ENCODE measurements at regions not wholly inside any gene's neighbourhood (a gene's known extent, or its start where the extent isn't known, plus 50 kb on each side); places are given as distances from the start of the nearest gene placed in this dataset.

DNA sequence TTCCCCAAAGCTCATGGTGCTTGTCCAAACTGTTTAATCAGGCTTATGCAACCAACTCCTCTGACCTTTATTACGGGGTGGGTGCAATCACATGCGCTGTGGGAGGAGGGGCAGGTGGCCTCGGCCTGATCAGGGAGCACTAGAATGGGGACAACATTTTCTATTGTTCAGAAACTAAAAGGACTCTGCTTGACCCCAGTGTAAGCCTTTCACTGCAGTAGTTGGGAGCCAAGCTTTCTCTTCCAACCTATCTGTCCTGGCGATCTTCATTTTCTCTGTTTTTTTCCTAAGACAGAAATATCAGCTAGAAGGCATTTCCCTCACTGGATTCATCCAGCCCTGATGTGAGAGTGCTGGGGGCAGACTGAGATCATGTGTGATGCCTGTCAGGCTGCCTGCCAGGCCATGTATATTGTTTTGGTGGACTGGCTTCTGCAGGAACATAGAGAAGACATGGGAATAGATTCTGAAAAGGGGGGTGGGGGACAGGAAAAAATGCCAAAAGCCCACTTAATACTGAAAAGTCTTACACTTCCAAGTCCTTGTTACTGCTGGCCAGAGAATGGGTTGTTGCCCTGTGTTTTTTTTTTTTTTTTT, 627.0 kb upstream of the TBL1XR1 start:
- no peaks in the 10 kb centered on the region for H3K27me3 ChIP-seq
- H3K4me3 ChIP-seq: no peak overlapping the region
- DNase-seq: no peak
- H3K4me1 ChIP-seq: no peaks in the 10 kb centered on the region
- no peak overlapping the region for H3K27ac ChIP-seq
- H3K9me3 ChIP-seq (replicated peaks): no peaks in the 10 kb centered on the region
- H3K36me3 ChIP-seq: no peaks in the 10 kb centered on the region

DNA sequence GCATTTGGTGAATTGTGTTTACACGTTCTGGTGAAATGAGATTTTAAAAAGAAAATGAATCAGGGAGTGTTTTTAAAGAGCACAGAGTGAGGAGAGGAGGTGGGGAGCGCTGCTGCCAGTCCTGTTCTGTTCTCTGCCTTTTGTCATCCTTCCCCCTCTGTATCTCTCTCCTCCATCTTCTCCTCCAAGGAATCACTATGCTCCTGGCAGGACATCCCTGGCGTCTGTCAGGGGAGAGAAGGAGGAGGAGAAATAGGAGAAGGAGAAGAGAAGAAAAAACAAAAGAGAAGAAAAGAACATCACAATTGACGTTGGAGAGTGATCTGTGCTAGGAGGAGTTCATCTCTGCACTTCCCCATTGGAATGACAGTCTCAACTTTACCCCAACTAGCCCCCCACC, 627.6 kb upstream of the TBL1XR1 start:
- no peaks in the 10 kb centered on the region for H3K9me3 ChIP-seq (replicated peaks)
- H3K36me3 ChIP-seq: no peaks in the 10 kb centered on the region
- no peak for DNase-seq
- H3K27me3 ChIP-seq: no peaks in the 10 kb centered on the region
- no peak overlapping the region for H3K4me3 ChIP-seq
- no peaks in the 10 kb centered on the region for H3K4me1 ChIP-seq
- H3K27ac ChIP-seq: no peak overlapping the region

GRCh38 chr3:177826253-177826652, 629.0 kb upstream of the TBL1XR1 start:
- Histone ChIP-seq H3K9me3 (replicated peaks) (no peaks in the 10 kb centered on the region), H3K4me3 (no peak overlapping the region), H3K36me3 (no peaks in the 10 kb centered on the region), H3K27ac (no peak overlapping the region), H3K27me3 (no peaks in the 10 kb centered on the region), H3K4me1 (no peaks in the 10 kb centered on the region)
- no peak for DNase-seq

DNA sequence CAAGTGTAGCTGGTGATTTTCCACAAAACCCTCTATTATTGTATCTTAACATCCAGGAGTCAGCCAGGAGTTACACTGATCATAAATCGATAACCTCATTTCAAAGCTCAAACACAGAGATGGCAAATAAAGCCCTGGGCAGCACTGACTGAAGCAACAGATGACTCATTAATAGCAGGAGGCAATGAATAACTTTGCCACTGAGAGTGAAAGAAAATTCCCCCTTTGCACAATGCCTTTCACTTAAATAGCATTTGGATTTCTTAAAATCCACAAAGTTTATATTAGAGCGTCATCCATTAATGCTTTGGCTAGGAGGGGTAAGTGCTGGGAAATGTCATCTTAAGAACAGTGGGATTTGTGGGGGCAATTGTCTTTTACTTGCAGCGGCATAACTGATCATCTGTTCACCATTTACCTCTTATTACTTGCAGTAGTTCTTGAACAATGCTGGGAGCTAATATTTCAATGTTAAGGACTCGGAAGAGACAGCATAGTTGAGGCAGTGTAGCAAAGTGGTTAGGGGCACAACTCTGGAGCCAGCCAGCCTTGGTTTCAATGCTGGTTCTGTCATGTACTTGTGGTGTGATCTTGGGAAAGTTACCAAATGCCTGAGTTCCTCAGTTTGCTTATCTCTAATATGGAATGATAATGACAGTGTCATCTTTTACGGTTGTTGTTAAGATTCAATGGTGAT, 630.4 kb upstream of the TBL1XR1 start:
- Histone ChIP-seq H3K4me1 (no peaks in the 10 kb centered on the region), H3K9me3 (replicated peaks) (no peaks in the 10 kb centered on the region), H3K27ac (no peak overlapping the region), H3K36me3 (no peaks in the 10 kb centered on the region), H3K4me3 (no peak overlapping the region), H3K27me3 (no peaks in the 10 kb centered on the region)
- DNase-seq: no peak

- DNase-seq: no peak
- H3K27ac ChIP-seq: no peak overlapping the region
- no peaks in the 10 kb centered on the region for H3K9me3 ChIP-seq (replicated peaks)
- H3K27me3 ChIP-seq: no peaks in the 10 kb centered on the region
- H3K36me3 ChIP-seq: no peaks in the 10 kb centered on the region
- no peaks in the 10 kb centered on the region for H3K4me1 ChIP-seq
- H3K4me3 ChIP-seq: no peak overlapping the region
Observed at GRCh38 chr3:177828208-177828565, 630.9 kb upstream of the TBL1XR1 start.

- no peaks in the 10 kb centered on the region for H3K4me1 ChIP-seq
- H3K27ac ChIP-seq: no peak overlapping the region
- H3K36me3 ChIP-seq: no peaks in the 10 kb centered on the region
- DNase-seq: no peak
- H3K27me3 ChIP-seq: no peaks in the 10 kb centered on the region
- no peak overlapping the region for H3K4me3 ChIP-seq
- H3K9me3 ChIP-seq (replicated peaks): no peaks in the 10 kb centered on the region
Observed at GRCh38 chr3:177830411-177830849, 633.1 kb upstream of the TBL1XR1 start.

GRCh38 chr3:177831361-177831760, 634.1 kb upstream of the TBL1XR1 start:
- no peaks in the 10 kb centered on the region for H3K9me3 ChIP-seq (replicated peaks)
- H3K27ac ChIP-seq: no peak overlapping the region
- H3K4me1 ChIP-seq: no peaks in the 10 kb centered on the region
- no peaks in the 10 kb centered on the region for H3K27me3 ChIP-seq
- no peak overlapping the region for H3K4me3 ChIP-seq
- no peaks in the 10 kb centered on the region for H3K36me3 ChIP-seq
- DNase-seq: no peak

DNA sequence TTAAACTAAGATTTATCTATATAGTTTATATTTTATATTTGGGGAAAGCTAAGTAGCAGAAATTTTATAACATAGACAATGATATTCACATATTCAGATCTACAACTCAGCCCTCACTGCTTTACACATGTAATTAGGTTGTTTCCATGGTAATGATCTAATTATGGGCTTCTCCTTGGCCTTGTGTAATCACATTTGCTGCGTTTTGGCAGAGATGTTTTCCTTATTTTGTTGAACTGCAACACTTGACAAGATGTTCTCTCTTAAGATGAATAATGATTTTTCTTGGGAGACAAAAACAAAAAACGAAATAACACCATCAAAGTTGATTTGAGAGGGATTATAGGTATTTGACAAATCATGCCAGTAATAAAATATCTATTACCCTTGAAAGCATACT, 635.6 kb upstream of the TBL1XR1 start:
- DNase-seq: no peak
- H3K4me1 ChIP-seq: no peaks in the 10 kb centered on the region
- H3K27ac ChIP-seq: no peak overlapping the region
- H3K4me3 ChIP-seq: no peak overlapping the region
- no peaks in the 10 kb centered on the region for H3K9me3 ChIP-seq (replicated peaks)
- no peaks in the 10 kb centered on the region for H3K36me3 ChIP-seq
- no peaks in the 10 kb centered on the region for H3K27me3 ChIP-seq

- Histone ChIP-seq H3K36me3 (no peaks in the 10 kb centered on the region), H3K4me1 (no peaks in the 10 kb centered on the region), H3K4me3 (no peak overlapping the region), H3K27ac (no peak overlapping the region), H3K27me3 (no peaks in the 10 kb centered on the region), H3K9me3 (replicated peaks) (no peaks in the 10 kb centered on the region)
- DNase-seq: no peak
Observed at GRCh38 chr3:177833332-177833731, 636.0 kb upstream of the TBL1XR1 start.

DNA sequence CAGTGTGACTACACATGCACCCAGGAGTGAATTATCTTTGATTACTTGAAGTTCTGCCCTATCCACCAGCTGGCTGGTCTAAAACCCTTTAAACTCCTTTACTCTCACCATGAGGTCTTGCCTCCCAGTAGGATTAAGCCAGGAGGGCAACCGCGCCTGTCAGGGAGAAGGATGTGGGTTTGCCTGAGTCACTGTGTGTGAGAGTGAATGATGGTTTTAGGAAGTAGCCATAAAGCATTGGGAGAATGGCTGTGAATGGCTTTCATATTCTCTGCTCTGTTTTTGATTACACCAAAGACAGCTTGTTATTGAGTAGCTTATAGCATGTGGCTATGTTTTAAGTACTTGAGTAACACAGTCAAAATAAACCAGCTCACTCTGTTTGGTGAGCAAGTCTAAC, 637.7 kb upstream of the TBL1XR1 start:
- peak; percentile 44 to 46 for DNase-seq
- H3K36me3 ChIP-seq: no peaks in the 10 kb centered on the region
- H3K27me3 ChIP-seq: no peaks in the 10 kb centered on the region
- no peak overlapping the region for H3K27ac ChIP-seq
- H3K4me3 ChIP-seq: no peak overlapping the region
- no peaks in the 10 kb centered on the region for H3K9me3 ChIP-seq (replicated peaks)
- no peaks in the 10 kb centered on the region for H3K4me1 ChIP-seq

- Histone ChIP-seq H3K27ac (no peak overlapping the region), H3K4me1 (no peaks in the 10 kb centered on the region), H3K27me3 (no peaks in the 10 kb centered on the region), H3K4me3 (no peak overlapping the region), H3K36me3 (no peaks in the 10 kb centered on the region), H3K9me3 (replicated peaks) (no peaks in the 10 kb centered on the region)
- no peak for DNase-seq
Observed at GRCh38 chr3:177835917-177836316, 638.6 kb upstream of the TBL1XR1 start.

DNA sequence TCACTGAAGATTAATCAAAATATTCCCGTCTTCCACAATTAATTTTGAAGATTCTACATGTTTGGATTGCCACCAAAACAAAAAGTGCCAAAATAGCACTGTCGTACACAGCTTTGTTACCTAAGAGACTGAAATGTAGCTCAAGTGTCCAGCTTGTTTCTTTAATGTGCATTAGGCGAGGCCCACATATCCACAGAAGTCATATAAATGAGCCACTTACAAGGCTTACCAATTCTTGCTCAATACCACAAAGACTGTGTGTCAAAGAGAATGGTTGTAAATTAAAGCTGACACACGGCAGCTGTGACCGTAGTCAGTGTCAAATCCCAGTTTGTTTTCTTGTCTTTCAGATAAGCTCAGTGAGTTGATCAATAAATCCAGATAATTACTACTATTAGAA, 639.4 kb upstream of the TBL1XR1 start:
- Histone ChIP-seq H3K4me3 (no peak overlapping the region), H3K27me3 (no peaks in the 10 kb centered on the region), H3K4me1 (no peaks in the 10 kb centered on the region), H3K27ac (no peak overlapping the region), H3K9me3 (replicated peaks) (no peaks in the 10 kb centered on the region), H3K36me3 (no peaks in the 10 kb centered on the region)
- no peak for DNase-seq

DNA sequence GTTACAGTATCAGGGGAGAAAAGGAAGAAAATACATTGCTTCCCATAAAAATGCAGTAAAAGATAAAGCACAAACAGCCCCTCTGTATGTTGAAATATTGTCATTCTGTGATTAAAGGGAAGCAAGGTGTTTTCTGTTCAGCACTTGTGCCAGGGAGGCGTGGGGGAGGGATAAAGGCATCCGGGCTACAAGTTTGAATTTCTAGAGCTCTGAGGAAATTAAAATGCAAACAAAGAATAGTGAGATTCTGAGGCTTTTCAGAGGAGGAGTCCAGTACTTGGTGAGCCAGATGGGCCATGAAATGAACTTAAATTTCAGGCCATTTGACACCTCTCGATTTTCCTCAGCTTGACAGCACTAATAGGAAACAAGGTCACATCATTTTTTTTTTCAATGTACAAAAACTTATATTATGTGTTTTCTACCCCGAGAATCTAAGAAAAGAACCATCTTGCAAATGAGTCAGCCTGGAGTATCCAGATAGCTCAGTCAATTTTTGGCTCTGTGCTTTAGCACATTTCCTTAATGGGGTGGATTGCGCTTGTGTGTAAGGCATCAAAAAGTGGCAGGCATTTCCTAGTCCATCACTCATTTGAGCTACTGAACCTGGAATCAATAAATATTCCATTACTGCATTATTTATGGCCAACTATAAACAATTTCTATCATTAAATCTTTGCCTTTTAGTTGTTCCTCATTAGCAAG, 640.8 kb upstream of the TBL1XR1 start:
- no peak overlapping the region for H3K27ac ChIP-seq
- H3K9me3 ChIP-seq (replicated peaks): no peaks in the 10 kb centered on the region
- H3K36me3 ChIP-seq: no peaks in the 10 kb centered on the region
- no peak overlapping the region for H3K4me3 ChIP-seq
- H3K4me1 ChIP-seq: no peaks in the 10 kb centered on the region
- no peak for DNase-seq
- H3K27me3 ChIP-seq: no peaks in the 10 kb centered on the region

- Histone ChIP-seq H3K36me3 (no peaks in the 10 kb centered on the region), H3K4me3 (no peak overlapping the region), H3K9me3 (replicated peaks) (no peaks in the 10 kb centered on the region), H3K4me1 (no peaks in the 10 kb centered on the region), H3K27ac (no peak overlapping the region), H3K27me3 (no peaks in the 10 kb centered on the region)
- DNase-seq: no peak
Observed at GRCh38 chr3:177838766-177839350, 641.6 kb upstream of the TBL1XR1 start.

GRCh38 chr3:177842302-177842701, 645.0 kb upstream of the TBL1XR1 start:
- no peak for DNase-seq
- H3K4me3 ChIP-seq: no peak overlapping the region
- H3K27ac ChIP-seq: no peak overlapping the region
- no peaks in the 10 kb centered on the region for H3K27me3 ChIP-seq
- no peaks in the 10 kb centered on the region for H3K36me3 ChIP-seq
- H3K9me3 ChIP-seq (replicated peaks): no peaks in the 10 kb centered on the region
- no peaks in the 10 kb centered on the region for H3K4me1 ChIP-seq
